Activated gamma-delta T cell treated with Interleukin-2 at 50 U/mL for 16 hours (primary cell): ENCODE measurements at regions not wholly inside any gene's neighbourhood (a gene's known extent, or its start where the extent isn't known, plus 50 kb on each side); places are given as distances from the start of the nearest gene placed in this dataset.
"Not testable (repeated sequence)": the region's sequence is repeated elsewhere in the genome, so short reads cannot be mapped to it uniquely, and the experiment has no call there.

Experiments
- DNase-seq: peaks from one replicate; pipeline ENCODE4 v3.0.0-alpha.2; 2020

DNA sequence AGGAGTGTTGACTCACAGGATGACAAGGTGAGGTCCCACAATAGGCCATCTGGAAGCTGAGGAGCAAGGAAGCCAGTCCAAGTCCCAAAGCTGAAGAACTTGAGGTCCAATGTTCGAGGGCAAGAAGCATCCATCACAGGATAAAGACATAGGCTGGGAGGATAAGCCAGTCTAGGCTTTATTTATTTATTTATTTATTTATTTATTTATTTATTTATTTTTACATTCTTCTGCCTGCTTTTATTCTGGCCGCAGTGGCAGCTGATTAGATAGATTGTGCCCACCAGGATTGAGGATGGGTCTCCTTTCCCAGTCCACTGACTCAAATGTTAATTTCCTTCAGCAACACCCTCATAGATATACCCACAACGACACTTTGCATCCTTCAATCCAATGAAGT is 472.2 kb upstream of the DPPA4 start:
- DNase-seq, result no peak

GRCh38 chr3:109818081-109818480 is 480.7 kb upstream of the DPPA4 start:
- no peak for DNase-seq

DNA sequence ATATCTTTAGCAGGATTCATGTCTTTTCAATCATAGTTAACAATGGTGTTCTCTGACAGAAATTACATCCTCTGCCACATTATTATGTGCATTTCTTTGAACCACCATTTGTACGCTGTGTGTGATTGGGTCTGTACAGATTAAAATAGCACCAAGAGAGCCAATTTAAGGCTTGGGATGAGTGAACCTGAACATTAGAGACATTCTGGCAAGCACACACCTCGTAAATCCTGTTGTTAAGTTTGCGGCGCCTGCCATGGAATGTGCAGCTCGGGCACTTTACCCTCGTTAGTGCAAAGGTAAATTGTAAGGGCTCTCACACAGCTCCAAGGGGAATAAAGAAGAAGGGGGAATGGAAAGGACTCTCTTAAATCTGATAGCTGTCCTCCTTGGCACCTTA is 482.4 kb upstream of the DPPA4 start:
- DNase-seq, result no peak

- no peak for DNase-seq
These were observed 488.8 kb upstream of the DPPA4 start for GRCh38 chr3:109825971-109826810.

DNA sequence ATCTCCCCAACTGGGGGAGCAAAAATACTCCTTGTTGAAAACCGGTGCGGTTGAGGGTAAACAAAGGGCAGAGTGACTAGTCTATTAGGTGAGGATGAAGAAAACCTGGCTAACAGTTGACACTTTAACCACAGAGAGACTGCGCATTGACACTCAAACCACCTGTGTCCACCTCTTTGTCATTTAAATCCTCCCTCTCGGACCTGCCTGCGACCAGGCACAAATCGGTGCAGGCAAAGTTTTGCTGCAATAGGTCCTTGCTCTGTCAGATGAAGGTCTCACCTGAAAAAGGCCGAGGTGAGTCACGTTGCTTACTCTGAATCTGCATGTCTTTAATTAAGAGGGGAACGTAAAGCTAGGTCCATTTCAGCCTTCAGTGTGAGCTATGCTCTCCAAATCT is 494.1 kb upstream of the DPPA4 start:
- DNase-seq, result no peak

DNA sequence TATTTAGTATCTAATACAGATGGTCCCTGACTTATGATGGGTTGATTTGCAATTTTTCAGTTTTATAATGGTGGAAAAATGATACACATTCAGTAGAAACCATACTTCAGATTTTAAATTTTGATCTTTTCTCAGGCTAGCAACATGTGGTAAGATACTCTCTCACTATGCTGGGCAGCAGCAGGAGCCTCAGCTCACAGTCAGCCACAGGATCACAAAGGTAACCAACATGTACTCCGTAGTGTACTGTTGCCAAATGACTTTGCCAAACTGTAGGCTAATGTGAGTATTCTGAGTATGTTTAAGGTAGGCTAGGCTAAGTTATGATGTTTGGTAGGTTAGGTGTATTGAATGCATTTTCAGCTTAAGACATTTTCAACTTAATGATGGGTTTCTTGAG is 498.6 kb upstream of the DPPA4 start:
- DNase-seq, result no peak

DNA sequence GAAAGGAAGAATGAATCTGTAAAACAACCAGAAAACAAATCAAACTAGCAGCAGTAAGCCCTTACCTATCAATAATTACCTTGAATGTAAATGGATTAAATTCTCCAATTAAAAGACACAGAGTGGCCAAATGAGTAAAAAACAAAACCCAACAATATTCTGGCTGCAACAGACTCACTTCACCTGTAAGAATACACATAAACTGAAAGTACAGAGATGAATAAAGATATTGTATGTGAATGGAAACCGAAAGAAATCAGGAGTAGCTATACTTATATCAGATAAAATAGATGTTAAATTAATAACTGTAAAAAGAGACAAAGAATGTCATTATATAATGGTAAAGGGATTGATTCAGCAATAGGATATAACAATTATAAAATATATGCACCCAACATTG is 514.5 kb upstream of the DPPA4 start:
- DNase-seq, result no peak

GRCh38 chr3:109852283-109852682 is 514.9 kb upstream of the DPPA4 start:
- no peak for DNase-seq

DNA sequence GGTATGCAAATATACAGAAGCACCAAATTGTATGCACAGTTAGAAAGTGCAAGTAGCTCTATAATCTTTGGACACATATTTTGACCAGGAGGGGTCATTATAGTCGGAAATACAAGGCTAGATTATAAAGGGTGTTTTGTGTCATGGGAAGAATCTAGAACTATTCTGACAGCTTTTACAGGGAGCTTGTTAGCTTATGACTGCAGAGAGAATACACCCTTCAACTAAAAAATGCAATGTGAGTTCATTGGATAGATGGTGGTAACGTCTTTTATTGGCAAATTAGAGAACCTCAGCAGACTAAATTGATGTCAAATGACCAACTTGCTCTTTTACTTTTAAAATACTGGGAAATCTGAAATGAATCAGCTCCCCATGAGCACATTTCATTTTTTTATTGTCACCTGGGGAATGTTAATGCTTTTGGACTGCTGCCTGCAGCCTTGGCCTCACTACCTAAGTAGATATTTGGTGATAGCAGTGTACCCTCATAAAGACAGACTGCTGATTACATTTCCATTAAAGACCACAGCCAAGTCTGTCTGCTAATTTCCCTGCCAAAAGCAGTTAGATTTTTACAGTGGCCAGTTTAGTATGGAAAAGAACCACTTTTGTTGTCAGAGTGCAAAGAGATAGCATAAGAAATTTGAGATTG is 515.9 kb upstream of the DPPA4 start:
- no peak for DNase-seq

DNA sequence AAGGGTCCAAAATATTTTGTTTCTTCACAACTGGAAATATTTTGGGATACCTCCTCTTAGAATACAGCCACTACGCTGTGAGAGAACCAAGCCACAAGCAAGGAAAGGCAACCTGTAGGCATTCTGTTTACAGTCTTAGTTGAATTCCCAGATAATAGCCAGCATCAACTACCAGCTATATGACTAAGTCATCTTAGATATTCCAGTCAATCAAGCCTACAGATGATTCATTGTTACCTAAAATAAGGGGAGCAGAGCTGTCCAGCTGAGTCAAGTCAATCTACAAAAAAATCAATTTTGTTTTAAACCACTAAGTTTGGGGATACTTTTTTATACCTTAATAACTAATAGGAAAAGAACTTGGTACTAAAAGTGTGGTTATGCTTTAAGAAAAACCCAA is 526.4 kb upstream of the DPPA4 start:
- DNase-seq, result no peak

GRCh38 chr3:109864452-109864851 is 527.1 kb upstream of the DPPA4 start:
- no peak for DNase-seq

GRCh38 chr3:109869586-109869985 is 532.2 kb upstream of the DPPA4 start:
- DNase-seq, result no peak

DNA sequence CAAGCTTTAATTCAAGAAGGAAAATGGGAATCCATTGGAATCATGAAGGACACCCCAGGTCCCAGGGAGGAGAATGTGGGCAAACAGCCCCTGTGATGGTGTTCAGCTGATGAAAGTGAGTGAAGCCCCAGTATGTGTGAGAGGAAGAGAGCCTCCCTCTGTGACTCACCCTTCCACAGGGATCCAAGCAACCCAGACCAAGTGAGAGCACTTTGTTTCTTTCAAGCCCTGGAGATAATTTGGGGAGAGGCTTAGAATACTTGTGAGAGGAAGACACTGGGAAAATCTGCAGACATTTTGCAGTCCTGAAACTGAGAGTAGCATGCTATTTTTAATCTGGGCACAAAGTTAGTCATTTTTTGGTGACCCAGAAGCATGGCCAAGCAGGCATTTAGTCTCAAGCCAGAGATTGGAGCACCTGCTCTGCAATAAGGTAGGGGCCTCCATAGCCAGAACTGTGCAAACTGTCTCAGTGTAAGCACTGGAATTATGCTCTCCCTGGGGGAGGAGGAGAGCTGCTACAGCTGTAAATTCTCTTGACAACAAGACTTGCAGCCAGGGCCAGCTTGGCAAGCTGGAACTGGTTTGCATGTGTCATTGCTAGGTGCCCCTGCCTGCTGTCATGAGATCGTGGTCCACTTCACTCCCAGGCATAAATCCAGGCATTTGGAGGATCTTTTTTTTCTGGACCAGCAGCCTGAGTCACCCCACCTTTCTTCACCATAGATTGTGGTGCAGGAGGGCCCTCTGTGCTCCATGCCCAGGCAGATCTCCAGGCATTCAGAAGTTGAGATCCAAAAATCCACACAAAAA is 537.8 kb upstream of the DPPA4 start:
- DNase-seq, result no peak

DNA sequence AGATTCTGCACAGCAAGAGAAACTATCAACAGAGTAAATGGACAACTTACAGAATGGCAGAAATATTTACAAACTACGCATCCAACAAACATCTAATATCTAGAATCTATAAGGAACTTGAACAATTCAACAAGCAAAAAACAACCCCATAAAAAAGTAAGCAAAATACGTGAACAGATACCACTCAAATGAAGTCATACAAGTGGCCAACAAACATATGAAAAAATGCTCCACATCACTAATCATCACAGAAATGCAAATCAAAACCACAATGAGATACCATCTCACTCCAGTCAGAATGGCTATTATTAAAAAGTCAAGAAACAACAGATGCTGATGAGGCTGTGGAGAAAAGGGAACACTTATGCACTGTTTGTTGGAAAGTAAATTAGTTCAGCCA is 540.3 kb upstream of the DPPA4 start:
- DNase-seq, result not testable (repeated sequence)

- no peak for DNase-seq
These were observed 544.8 kb upstream of the DPPA4 start for GRCh38 chr3:109882144-109882543.

GRCh38 chr3:109887293-109887692 is 549.9 kb upstream of the DPPA4 start:
- no peak for DNase-seq

GRCh38 chr3:109888026-109888425 is 550.7 kb upstream of the DPPA4 start:
- no peak for DNase-seq

- DNase-seq, result no peak
These were observed 560.4 kb upstream of the DPPA4 start for GRCh38 chr3:109897734-109898133.

DNA sequence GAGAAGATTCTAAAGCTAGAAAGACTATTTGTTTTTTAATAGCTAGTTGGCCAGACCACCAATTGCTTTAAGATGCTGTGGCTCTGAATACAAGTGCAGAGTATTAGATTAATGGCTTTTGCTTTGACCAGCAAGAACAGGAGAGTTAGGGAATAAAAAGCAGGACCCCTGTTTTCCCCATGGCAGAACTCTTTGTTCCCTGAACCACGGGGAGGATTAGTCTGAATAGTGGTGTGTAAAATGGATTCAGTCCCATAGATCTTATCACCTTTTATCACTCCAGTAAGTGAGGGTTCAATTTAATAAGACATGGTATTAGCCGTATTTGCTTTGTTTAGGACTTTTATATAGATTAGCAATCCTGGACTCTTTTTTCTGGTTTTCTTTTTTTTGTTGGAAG is 562.6 kb upstream of the DPPA4 start:
- DNase-seq, result no peak

GRCh38 chr3:109900783-109901182 is 563.4 kb upstream of the DPPA4 start:
- no peak for DNase-seq

- DNase-seq, result no peak
These were observed 565.2 kb upstream of the DPPA4 start for GRCh38 chr3:109902549-109902948.

DNA sequence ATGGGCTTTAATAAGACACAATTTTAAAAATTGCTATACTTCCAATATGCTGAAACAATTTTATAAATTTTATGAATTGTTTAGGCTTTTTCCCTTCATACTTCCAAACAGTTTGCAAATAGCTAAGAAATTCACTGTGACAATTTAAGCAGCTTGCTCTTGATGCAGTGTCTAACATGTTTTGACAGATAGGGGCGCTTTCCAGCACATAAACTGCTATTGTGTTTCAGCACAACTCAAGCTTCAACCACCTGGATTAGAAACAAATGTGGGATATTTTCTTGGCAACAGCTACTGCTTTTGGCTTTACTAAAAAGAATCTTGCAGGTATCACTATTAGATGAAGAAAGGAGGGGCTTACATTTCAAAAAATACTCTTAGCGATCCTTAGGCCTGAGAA is 565.8 kb upstream of the DPPA4 start:
- DNase-seq, result no peak

GRCh38 chr3:109910772-109911171 is 573.4 kb upstream of the DPPA4 start:
- no peak for DNase-seq

- no peak for DNase-seq
These were observed 581.4 kb upstream of the DPPA4 start for GRCh38 chr3:109918740-109919139.
